Naive B cell (primary cell): ENCODE measurements at regions not wholly inside any gene's neighbourhood (a gene's known extent, or its start where the extent isn't known, plus 50 kb on each side); places are given as distances from the start of the nearest gene placed in this dataset.

Experiments
- ATAC-seq, 2 donors: fragments of 150-1000 bp; cut with Tn5 transposase; 2 replicates each; pipeline ENCODE4 v1.10.0; 2021; ENCODE audit warnings: low read depth in 2 of 2, mild to moderate bottlenecking in 2 of 2, moderate library complexity in 2 of 2
- DNase-seq: peaks from one replicate; pipeline ENCODE4 v3.0.0; 2022
- H3K27ac Mint-ChIP-seq, 6 donors: one replicate each; pipeline ENCODE4 v1.8.0; 2020 to 2022; ENCODE audit warnings: mild to moderate bottlenecking in 6 of 6, mixed read lengths in 6 of 6, moderate library complexity in 5 of 6, inconsistent platforms in 2 of 6
- H3K27me3 Mint-ChIP-seq, 3 donors: one replicate each; pipeline ENCODE4 v1.8.0; 2021 to 2022; ENCODE audit warnings: mixed read lengths in 3 of 3, mild to moderate bottlenecking in 1 of 3
- H3K36me3 Mint-ChIP-seq, 2 donors: one replicate each; pipeline ENCODE4 v1.8.0; 2020 to 2022; ENCODE audit warnings: mixed read lengths in 2 of 2, inconsistent platforms in 1 of 2, mild to moderate bottlenecking in 1 of 2
- H3K4me1 Mint-ChIP-seq, 3 donors: one replicate each; pipeline ENCODE4 v1.8.0; 2020 to 2022; ENCODE audit warnings: mixed read lengths in 3 of 3, inconsistent platforms in 1 of 3, mild to moderate bottlenecking in 1 of 3, moderate library complexity in 1 of 3
- H3K4me3 Mint-ChIP-seq, 8 donors: one replicate each; pipeline ENCODE4 v1.8.0; 2020 to 2022; ENCODE audit warnings: mild to moderate bottlenecking in 8 of 8, mixed read lengths in 8 of 8, moderate library complexity in 8 of 8, inconsistent platforms in 2 of 8
- H3K9me3 Mint-ChIP-seq, 7 donors: one replicate each; pipeline ENCODE4 v1.8.0; 2020 to 2022; ENCODE audit warnings: mixed read lengths in 7 of 7, mild to moderate bottlenecking in 5 of 7, inconsistent platforms in 2 of 7, moderate library complexity in 1 of 7

GRCh38 chr2:46827274-46828134 lies 88.1 kb downstream of the MCFD2 start:
- H3K4me3 Mint-ChIP-seq: no peak overlapping the region
- H3K4me1 Mint-ChIP-seq: peaks cover 0 to 4% (median 0%) of the 10 kb centered on the region in 3 donors
- ATAC-seq (no peak), DNase-seq (no peak)
- H3K27ac Mint-ChIP-seq: no peak overlapping the region
- H3K36me3 Mint-ChIP-seq: peaks cover 7 to 13% of the 10 kb centered on the region in 2 donors
- peaks cover 9 to 21% (median 21%) of the 10 kb centered on the region in 3 donors for H3K27me3 Mint-ChIP-seq
- peaks cover 5 to 18% (median 8%) of the 10 kb centered on the region in 7 donors for H3K9me3 Mint-ChIP-seq

DNA sequence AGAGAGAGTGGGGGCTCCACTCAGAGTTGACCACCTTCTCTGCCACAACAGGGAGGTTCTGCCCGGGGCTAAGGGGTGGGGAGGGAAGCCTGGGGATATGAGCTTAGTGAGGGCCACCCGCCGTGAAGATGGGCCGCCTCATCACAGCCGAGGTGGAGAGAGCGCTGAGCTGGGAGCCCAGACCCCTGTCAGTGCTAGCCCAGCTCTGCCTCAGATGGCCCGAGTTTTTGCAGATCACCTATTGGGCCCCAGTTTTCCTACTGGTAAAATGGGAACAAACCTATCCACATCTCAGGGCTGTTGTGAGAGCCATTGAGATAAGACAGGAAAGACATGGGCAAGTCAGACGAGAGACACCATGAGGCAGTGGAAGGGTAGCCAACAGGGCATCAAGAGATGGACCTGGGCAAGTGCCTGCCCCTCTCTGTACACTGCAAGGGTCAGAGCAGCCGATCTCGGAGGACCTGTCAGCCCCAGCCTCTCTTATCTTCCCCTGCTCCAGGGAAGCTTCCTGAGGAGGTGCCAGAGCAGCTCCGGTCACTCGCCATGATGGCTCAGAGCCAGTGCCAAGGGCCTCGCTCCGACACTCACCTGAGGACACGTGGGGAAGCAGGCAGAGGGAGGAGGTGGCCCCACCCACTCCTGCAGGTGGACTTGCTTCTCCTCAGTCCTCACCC lies 88.9 kb downstream of the MCFD2 start:
- ATAC-seq (no peak), DNase-seq (no peak)
- H3K4me1 Mint-ChIP-seq: peaks cover 0 to 4% (median 0%) of the 10 kb centered on the region in 3 donors
- H3K9me3 Mint-ChIP-seq: peaks cover 5 to 18% (median 8%) of the 10 kb centered on the region in 7 donors
- H3K27ac Mint-ChIP-seq: no peak overlapping the region
- peaks cover 7 to 13% of the 10 kb centered on the region in 2 donors for H3K36me3 Mint-ChIP-seq
- H3K27me3 Mint-ChIP-seq: peaks cover 9 to 21% (median 21%) of the 10 kb centered on the region in 3 donors
- no peak overlapping the region for H3K4me3 Mint-ChIP-seq

- Mint-ChIP-seq H3K36me3 (peaks cover 7 to 13% of the 10 kb centered on the region in 2 donors), H3K9me3 (peaks cover 5 to 18% (median 8%) of the 10 kb centered on the region in 7 donors), H3K4me1 (peaks cover 0 to 4% (median 0%) of the 10 kb centered on the region in 3 donors), H3K4me3 (no peak overlapping the region), H3K27ac (peak overlapping the region in 1 of 6 donors; percentile 73), H3K27me3 (peaks cover 9 to 21% (median 21%) of the 10 kb centered on the region in 3 donors)
- DNase-seq: no peak
- ATAC-seq: no peak
These were observed 89.6 kb downstream of the MCFD2 start for GRCh38 chr2:46825939-46826568.

GRCh38 chr2:46825231-46825938 lies 90.2 kb downstream of the MCFD2 start:
- peak overlapping the region in 1 of 6 donors; percentile 73 for H3K27ac Mint-ChIP-seq
- DNase-seq: no peak
- H3K4me1 Mint-ChIP-seq: peaks cover 0 to 4% (median 0%) of the 10 kb centered on the region in 3 donors
- ATAC-seq: no peak
- H3K27me3 Mint-ChIP-seq: peaks cover 5 to 21% (median 20%) of the 10 kb centered on the region in 3 donors
- H3K4me3 Mint-ChIP-seq: no peak overlapping the region
- peaks cover 4 to 15% (median 7%) of the 10 kb centered on the region in 7 donors for H3K9me3 Mint-ChIP-seq
- H3K36me3 Mint-ChIP-seq: peaks cover 7 to 12% of the 10 kb centered on the region in 2 donors

GRCh38 chr2:46824611-46825010 lies 91.0 kb downstream of the MCFD2 start:
- DNase-seq: no peak

GRCh38 chr2:46821600-46821999 lies 94.0 kb downstream of the MCFD2 start:
- no peaks in the 10 kb centered on the region for H3K27me3 Mint-ChIP-seq
- DNase-seq (no peak), ATAC-seq (no peak)
- no peak overlapping the region for H3K27ac Mint-ChIP-seq
- H3K4me3 Mint-ChIP-seq: no peak overlapping the region
- no peaks in the 10 kb centered on the region for H3K4me1 Mint-ChIP-seq
- H3K36me3 Mint-ChIP-seq: no peaks in the 10 kb centered on the region
- H3K9me3 Mint-ChIP-seq: peaks cover 0 to 2% (median 0%) of the 10 kb centered on the region in 7 donors

More at GRCh38 chr2:46824611-46825010, 91.0 kb downstream of the MCFD2 start:
- ATAC-seq: no peak
- Mint-ChIP-seq H3K9me3 (peaks cover 0 to 7% (median 4%) of the 10 kb centered on the region in 7 donors), H3K4me3 (no peak overlapping the region), H3K27me3 (peaks cover 0 to 17% (median 12%) of the 10 kb centered on the region in 3 donors), H3K36me3 (peaks cover 1 to 4% of the 10 kb centered on the region in 2 donors), H3K4me1 (peaks cover 0 to 4% (median 0%) of the 10 kb centered on the region in 3 donors), H3K27ac (peak overlapping the region in 1 of 6 donors; percentile 66)

DNA sequence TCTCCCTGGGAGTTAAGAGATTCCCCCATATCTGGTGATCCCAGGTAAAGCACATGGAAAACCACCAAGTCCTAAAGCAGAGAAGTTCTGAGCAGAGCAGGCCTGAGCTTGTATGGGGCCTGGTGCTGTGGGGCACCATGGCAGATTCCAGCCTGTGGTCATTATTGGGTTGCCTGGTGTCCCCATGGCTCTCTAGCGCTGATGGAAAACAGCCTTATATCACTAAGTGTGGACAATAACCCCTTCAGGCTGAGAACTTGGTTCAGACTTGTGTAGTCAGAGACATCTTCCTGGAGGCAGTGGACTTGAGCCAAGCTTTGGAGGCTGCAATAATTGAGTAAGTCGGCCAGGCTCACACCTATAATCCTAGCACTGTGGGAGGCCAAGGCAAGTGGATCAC lies 96.8 kb downstream of the MCFD2 start:
- no peaks in the 10 kb centered on the region for H3K4me1 Mint-ChIP-seq
- no peak for ATAC-seq
- H3K4me3 Mint-ChIP-seq: no peak overlapping the region

DNA sequence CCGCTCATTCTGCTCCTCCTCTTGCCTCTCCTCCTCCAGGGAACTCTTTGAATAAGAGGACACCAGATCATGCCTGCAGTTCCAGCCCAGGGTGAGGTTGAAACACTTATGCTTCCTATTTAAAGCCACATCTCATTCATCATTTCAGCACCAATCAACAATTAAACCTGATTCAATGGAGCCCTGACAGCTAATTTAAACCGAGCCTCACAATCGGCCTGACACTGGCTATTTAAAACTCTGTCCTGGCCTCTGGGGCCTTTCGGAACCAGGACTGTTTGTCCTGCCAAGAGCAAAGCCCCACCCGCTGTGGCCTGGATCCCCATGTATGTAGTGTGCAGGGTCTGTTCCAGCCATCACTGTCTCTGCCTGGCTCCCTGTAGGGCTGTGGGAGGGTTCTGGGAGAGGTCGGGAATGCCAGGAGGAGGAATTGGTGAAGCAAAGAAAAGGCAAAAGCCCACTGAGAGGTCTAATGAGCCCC lies 97.4 kb downstream of the MCFD2 start:
- Mint-ChIP-seq H3K9me3 (no peaks in the 10 kb centered on the region), H3K36me3 (no peaks in the 10 kb centered on the region), H3K27ac (peak overlapping the region in 1 of 6 donors; percentile 58), H3K4me3 (peak overlapping the region in 1 of 8 donors; percentile 0), H3K4me1 (no peaks in the 10 kb centered on the region), H3K27me3 (peaks cover 0 to 15% (median 10%) of the 10 kb centered on the region in 3 donors)
- ATAC-seq (no peak), DNase-seq (no peak)

More for the DNA sequence above, 96.8 kb downstream of the MCFD2 start:
- DNase-seq: no peak
- H3K9me3 Mint-ChIP-seq: no peaks in the 10 kb centered on the region
- H3K27ac Mint-ChIP-seq: no peak overlapping the region
- peaks cover 0 to 13% (median 5%) of the 10 kb centered on the region in 3 donors for H3K27me3 Mint-ChIP-seq
- no peaks in the 10 kb centered on the region for H3K36me3 Mint-ChIP-seq

GRCh38 chr2:46816846-46817726 lies 98.5 kb downstream of the MCFD2 start:
- peaks cover 8 to 22% (median 17%) of the 10 kb centered on the region in 3 donors for H3K27me3 Mint-ChIP-seq
- H3K36me3 Mint-ChIP-seq: peaks cover 0 to 5% of the 10 kb centered on the region in 2 donors
- H3K9me3 Mint-ChIP-seq: no peaks in the 10 kb centered on the region
- no peak overlapping the region for H3K4me3 Mint-ChIP-seq
- DNase-seq (no peak), ATAC-seq (no peak)
- no peaks in the 10 kb centered on the region for H3K4me1 Mint-ChIP-seq
- no peak overlapping the region for H3K27ac Mint-ChIP-seq

DNA sequence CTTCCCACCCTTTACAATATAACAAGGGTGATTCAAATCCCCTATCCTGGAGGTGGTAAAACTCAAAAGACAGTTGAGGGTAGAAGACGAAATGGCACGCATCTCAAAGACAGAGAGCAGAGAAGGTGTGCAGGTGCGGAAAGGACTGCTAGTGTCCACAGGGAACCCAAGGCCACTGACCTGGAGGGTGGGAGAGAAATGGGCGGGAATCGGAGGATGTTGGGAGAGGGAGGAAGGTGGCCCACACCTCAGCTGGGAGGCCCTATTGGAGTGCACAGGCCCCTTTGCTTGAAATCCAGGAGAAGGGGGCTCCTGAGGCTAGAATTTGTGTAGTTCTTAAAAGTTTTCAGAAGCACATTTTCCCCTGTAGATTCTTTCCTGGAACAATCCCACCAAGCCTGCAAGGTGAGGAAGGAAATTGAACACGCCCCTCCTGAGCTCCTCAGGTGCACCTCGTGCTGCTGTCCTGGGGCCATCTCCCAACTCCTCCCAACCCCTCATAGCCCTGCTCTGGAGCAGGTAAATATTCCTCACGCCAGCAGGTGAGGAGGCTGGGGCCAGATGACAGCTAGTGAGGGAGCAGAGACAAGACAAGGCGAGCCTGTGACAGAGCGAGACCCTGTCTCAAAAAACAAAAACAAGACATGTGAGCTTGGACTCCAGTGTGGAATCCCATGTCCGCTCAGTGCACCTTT lies 99.3 kb downstream of the MCFD2 start:
- Mint-ChIP-seq H3K9me3 (no peaks in the 10 kb centered on the region), H3K4me3 (no peak overlapping the region), H3K27me3 (peaks cover 15 to 30% (median 17%) of the 10 kb centered on the region in 3 donors), H3K4me1 (no peaks in the 10 kb centered on the region), H3K36me3 (peaks cover 0 to 13% of the 10 kb centered on the region in 2 donors), H3K27ac (no peak overlapping the region)
- DNase-seq: no peak
- ATAC-seq: no peak

- H3K36me3 Mint-ChIP-seq: peaks cover 0 to 13% of the 10 kb centered on the region in 2 donors
- H3K4me3 Mint-ChIP-seq: no peak overlapping the region
- DNase-seq: no peak
- H3K4me1 Mint-ChIP-seq: no peaks in the 10 kb centered on the region
- peaks cover 15 to 33% (median 22%) of the 10 kb centered on the region in 3 donors for H3K27me3 Mint-ChIP-seq
- ATAC-seq: no peak
- no peaks in the 10 kb centered on the region for H3K9me3 Mint-ChIP-seq
- no peak overlapping the region for H3K27ac Mint-ChIP-seq
These were observed 100.3 kb downstream of the MCFD2 start for GRCh38 chr2:46815121-46815802.
